ENCODE measurements at regions not wholly inside any gene's neighbourhood (a gene's known extent, or its start where the extent isn't known, plus 50 kb on each side); places are given as distances from the start of the nearest gene placed in this dataset.

DNA sequence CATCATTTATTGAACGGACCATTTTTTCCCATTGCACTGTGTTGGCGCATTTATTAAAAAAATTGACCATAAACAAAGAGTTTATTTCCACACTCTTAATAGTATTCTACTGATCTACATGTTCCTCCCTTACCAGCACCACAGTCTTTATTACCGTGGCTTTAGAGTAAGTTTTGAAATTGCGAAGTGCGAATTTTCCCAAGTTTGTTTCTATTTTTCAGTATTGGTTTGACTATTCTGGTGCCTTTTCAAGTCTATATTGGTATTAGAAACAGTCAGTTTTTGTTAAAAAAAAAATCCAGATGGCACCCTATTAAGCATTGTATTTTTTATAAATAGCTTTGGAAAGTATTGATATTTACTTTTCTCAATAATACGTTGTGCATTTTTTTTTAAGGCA is 795.1 kb upstream of the HS6ST1 start:
- H3K9me3 ChIP-seq (ENCODE audit: control insufficient read depth, low read depth, low read length): no peaks in the 10 kb centered on the region
- no peaks in the 10 kb centered on the region for H3K9me1 ChIP-seq (ENCODE audit: control insufficient read depth, extremely low read depth, insufficient read depth, low read length)
- dilution Hi-C loops (cut with MboI; ENCODE audit: extremely low pct_ligation_motif_present, low sequenced_read_pairs): no loop called here
- DNase-seq (ENCODE audit: low read depth, low spot score) (no peak), FAIRE-seq (no peak)
- H3K27ac ChIP-seq (ENCODE audit: control insufficient read depth, insufficient read depth, low read length): no peak overlapping the region
- no peaks in the 10 kb centered on the region for H3K27me3 ChIP-seq (ENCODE audit: control insufficient read depth, extremely low read depth, insufficient read depth, low read length)
- H3K9ac ChIP-seq (ENCODE audit: control insufficient read depth, extremely low read depth, insufficient read depth, low read length): no peak overlapping the region
- H3K36me3 ChIP-seq (ENCODE audit: control insufficient read depth in 2 of 2, extremely low read depth in 1 of 2, insufficient read depth in 2 of 2, low read length in 2 of 2): no peaks in the 10 kb centered on the region
- H4K20me1 ChIP-seq (ENCODE audit: control insufficient read depth, extremely low read depth, insufficient read depth, low read length): no peaks in the 10 kb centered on the region
- H3K4me3 ChIP-seq (ENCODE audit: control insufficient read depth in 2 of 3, extremely low read depth in 1 of 3, insufficient read depth in 2 of 3, low read depth in 1 of 3, low read length in 3 of 3): no peak overlapping the region
- H3K4me2 ChIP-seq (ENCODE audit: control insufficient read depth, extremely low read depth, insufficient read depth, low read depth, low read length): no peak overlapping the region
- no peaks in the 10 kb centered on the region for H3K4me1 ChIP-seq (ENCODE audit: control insufficient read depth, extremely low read depth, insufficient read depth, low read length)
- TF ChIP-seq, protein P1, sequence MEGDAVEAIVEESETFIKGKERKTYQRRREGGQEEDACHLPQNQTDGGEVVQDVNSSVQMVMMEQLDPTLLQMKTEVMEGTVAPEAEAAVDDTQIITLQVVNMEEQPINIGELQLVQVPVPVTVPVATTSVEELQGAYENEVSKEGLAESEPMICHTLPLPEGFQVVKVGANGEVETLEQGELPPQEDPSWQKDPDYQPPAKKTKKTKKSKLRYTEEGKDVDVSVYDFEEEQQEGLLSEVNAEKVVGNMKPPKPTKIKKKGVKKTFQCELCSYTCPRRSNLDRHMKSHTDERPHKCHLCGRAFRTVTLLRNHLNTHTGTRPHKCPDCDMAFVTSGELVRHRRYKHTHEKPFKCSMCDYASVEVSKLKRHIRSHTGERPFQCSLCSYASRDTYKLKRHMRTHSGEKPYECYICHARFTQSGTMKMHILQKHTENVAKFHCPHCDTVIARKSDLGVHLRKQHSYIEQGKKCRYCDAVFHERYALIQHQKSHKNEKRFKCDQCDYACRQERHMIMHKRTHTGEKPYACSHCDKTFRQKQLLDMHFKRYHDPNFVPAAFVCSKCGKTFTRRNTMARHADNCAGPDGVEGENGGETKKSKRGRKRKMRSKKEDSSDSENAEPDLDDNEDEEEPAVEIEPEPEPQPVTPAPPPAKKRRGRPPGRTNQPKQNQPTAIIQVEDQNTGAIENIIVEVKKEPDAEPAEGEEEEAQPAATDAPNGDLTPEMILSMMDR (optimal IDR thresholded peaks at IDR 0.05 in 1 of 3, IDR thresholded peaks at IDR 0.05 in 1 of 3, conservative IDR thresholded peaks at IDR 0.05 in 1 of 3; ENCODE audit: extremely low read depth in 1 of 3, insufficient read depth in 2 of 3, low read length in 3 of 3): no peak
- no peak for TF ChIP-seq EZH2 (IDR thresholded peaks at IDR 0.05; ENCODE audit: low read length)
- H2AFZ ChIP-seq (ENCODE audit: control insufficient read depth, low read length): no peak overlapping the region
- no peaks in the 10 kb centered on the region for H3K79me2 ChIP-seq (ENCODE audit: control insufficient read depth, insufficient read depth, low read length)

DNA sequence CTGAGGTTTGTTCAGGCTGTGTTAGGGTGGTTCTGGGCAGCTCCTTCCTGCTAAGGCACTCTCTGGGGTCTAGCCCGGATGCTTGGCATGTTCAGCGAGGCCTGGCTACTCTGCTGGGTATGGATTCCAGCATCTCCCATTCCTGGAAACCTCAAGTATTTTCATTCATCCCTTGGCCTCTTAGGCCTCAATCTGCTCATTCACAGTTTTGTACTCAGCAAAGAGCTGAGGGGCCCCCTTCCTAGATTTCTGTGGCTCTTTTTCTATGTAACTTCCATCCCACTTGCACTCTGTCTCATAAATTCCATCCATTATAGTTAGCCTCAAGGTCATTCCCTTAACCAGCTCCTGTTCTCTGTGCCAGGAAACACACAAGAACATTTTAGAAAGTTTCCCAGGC is 798.8 kb upstream of the HS6ST1 start:
- DNase-seq (ENCODE audit: low read depth, low spot score) (no peak), FAIRE-seq (no peak)
- H3K4me2 ChIP-seq (ENCODE audit: control insufficient read depth, extremely low read depth, insufficient read depth, low read depth, low read length): no peak overlapping the region
- H3K9me1 ChIP-seq (ENCODE audit: control insufficient read depth, extremely low read depth, insufficient read depth, low read length): no peaks in the 10 kb centered on the region
- H3K27ac ChIP-seq (ENCODE audit: control insufficient read depth, insufficient read depth, low read length): no peak overlapping the region
- H3K4me1 ChIP-seq (ENCODE audit: control insufficient read depth, extremely low read depth, insufficient read depth, low read length): no peaks in the 10 kb centered on the region
- H2AFZ ChIP-seq (ENCODE audit: control insufficient read depth, low read length): no peak overlapping the region
- H3K9me3 ChIP-seq (ENCODE audit: control insufficient read depth, low read depth, low read length): no peaks in the 10 kb centered on the region
- no peaks in the 10 kb centered on the region for H4K20me1 ChIP-seq (ENCODE audit: control insufficient read depth, extremely low read depth, insufficient read depth, low read length)
- no peaks in the 10 kb centered on the region for H3K36me3 ChIP-seq (ENCODE audit: control insufficient read depth in 2 of 2, extremely low read depth in 1 of 2, insufficient read depth in 2 of 2, low read length in 2 of 2)
- dilution Hi-C loops (cut with MboI; ENCODE audit: extremely low pct_ligation_motif_present, low sequenced_read_pairs): no loop called here
- H3K9ac ChIP-seq (ENCODE audit: control insufficient read depth, extremely low read depth, insufficient read depth, low read length): no peak overlapping the region
- H3K27me3 ChIP-seq (ENCODE audit: control insufficient read depth, extremely low read depth, insufficient read depth, low read length): no peaks in the 10 kb centered on the region
- TF ChIP-seq EZH2 (IDR thresholded peaks at IDR 0.05; ENCODE audit: low read length): no peak
- TF ChIP-seq, protein P1 (optimal IDR thresholded peaks at IDR 0.05 in 1 of 3, IDR thresholded peaks at IDR 0.05 in 1 of 3, conservative IDR thresholded peaks at IDR 0.05 in 1 of 3; ENCODE audit: extremely low read depth in 1 of 3, insufficient read depth in 2 of 3, low read length in 3 of 3): no peak
- H3K4me3 ChIP-seq (ENCODE audit: control insufficient read depth in 2 of 3, extremely low read depth in 1 of 3, insufficient read depth in 2 of 3, low read depth in 1 of 3, low read length in 3 of 3): no peak overlapping the region
- H3K79me2 ChIP-seq (ENCODE audit: control insufficient read depth, insufficient read depth, low read length): no peaks in the 10 kb centered on the region
